DND-41 (cell line): ENCODE measurements at regions not wholly inside any gene's neighbourhood (a gene's known extent, or its start where the extent isn't known, plus 50 kb on each side); places are given as distances from the start of the nearest gene placed in this dataset.
A peak's percentile ranks its signal among the peaks of the same experiment; 100 is the strongest.
"Not testable (repeated sequence)": the region's sequence is repeated elsewhere in the genome, so short reads cannot be mapped to it uniquely, and the experiment has no call there.

Experiments used
- ATAC-seq: fragments of 200-7000 bp; cut with Tn5 transposase; 3 replicates; pipeline ENCODE4 v1.9.1; 2021; ENCODE audit warnings: low read depth; ENCODE audit not compliant: insufficient read depth
- DNase-seq: peaks from one replicate; pipeline ENCODE4 v3.0.0-alpha.2; 2020
- H2AFZ ChIP-seq: 2 replicates; pipeline ENCODE4 v1.6.0; 2012; ENCODE audit warnings: low read depth, low read length
- H3K27ac ChIP-seq: 2 replicates; pipeline ENCODE4 v1.5.1; 2012; ENCODE audit warnings: low read length, inconsistent platforms
- H3K27me3 ChIP-seq: fragments of 200-600 bp; sonication (generic); 2 replicates; pipeline ENCODE4 v1.6.0; 2012; ENCODE audit warnings: low read length, mild to moderate bottlenecking, inconsistent platforms; ENCODE audit not compliant: insufficient read depth, poor library complexity
- H3K36me3 ChIP-seq: 2 replicates; pipeline ENCODE4 v1.5.1; 2012; ENCODE audit warnings: low read length, inconsistent platforms; ENCODE audit not compliant: insufficient read depth
- H3K4me1 ChIP-seq: 2 replicates; pipeline ENCODE4 v1.5.1; 2012; ENCODE audit warnings: mild to moderate bottlenecking, low read length; ENCODE audit not compliant: insufficient read depth
- H3K4me2 ChIP-seq: 2 replicates; pipeline ENCODE4 v1.6.0; 2012; ENCODE audit warnings: mild to moderate bottlenecking, moderate library complexity, low read length, inconsistent platforms; ENCODE audit not compliant: insufficient read depth
- H3K4me3 ChIP-seq, 2 experiments: fragments of 200-600 bp in 1 of 2; shearing (Covaris generic) in 1 of 2; 2 replicates each; pipeline ENCODE4 v1.5.1; 2012 to 2016; ENCODE audit warnings: inconsistent platforms in 2 of 2, low read length in 2 of 2, mild to moderate bottlenecking in 2 of 2, low read depth in 1 of 2, moderate library complexity in 1 of 2
- H3K79me2 ChIP-seq: 2 replicates; pipeline ENCODE4 v1.6.0; 2012; ENCODE audit warnings: low read length, inconsistent platforms; ENCODE audit not compliant: insufficient read depth
- H3K9ac ChIP-seq: 2 replicates; pipeline ENCODE4 v1.6.0; 2012; ENCODE audit warnings: low read depth, mild to moderate bottlenecking, inconsistent platforms, low read length, moderate library complexity
- H3K9me3 ChIP-seq: 2 replicates; pipeline ENCODE4 v1.5.1; 2012; ENCODE audit warnings: low read length, moderate library complexity, mild to moderate bottlenecking, inconsistent platforms; ENCODE audit not compliant: insufficient read depth, severe bottlenecking
- H4K20me1 ChIP-seq: 2 replicates; pipeline ENCODE4 v1.6.0; 2012; ENCODE audit warnings: low read length; ENCODE audit not compliant: insufficient read depth

DNA sequence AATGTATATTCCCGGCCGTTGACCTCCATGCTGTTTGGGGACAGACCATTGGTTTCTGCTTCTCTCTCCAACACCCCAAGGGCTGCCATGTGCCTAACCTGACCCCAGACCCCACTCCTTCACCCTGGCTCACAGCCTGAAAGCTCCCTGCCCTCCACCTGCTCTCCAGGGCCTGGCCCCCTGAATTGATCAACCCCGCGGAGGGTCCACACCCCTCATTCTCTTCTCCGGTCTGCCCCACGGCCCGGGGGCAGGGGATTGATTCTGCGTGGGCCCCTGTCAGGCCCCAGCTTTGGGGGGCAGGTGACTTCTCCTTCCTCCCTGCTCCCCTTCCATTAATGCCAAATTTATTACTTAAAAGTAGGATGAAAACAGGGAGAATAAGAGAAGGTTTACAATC is 113.3 kb downstream of the CRLF3 start:
- not testable (repeated sequence) for H3K27me3 ChIP-seq, ATAC-seq, H3K9me3 ChIP-seq, H3K36me3 ChIP-seq, H2AFZ ChIP-seq, DNase-seq, H3K27ac ChIP-seq
- Histone ChIP-seq H3K4me2 (peak overlapping the region; percentile 67), H3K4me1 (peaks cover 35% of the 10 kb centered on the region), H4K20me1 (peaks cover 41% of the 10 kb centered on the region), H3K4me3 (peak overlapping the region in 1 of 2 experiments; percentile 72; a peak in 2 of 4 replicates), H3K79me2 (peaks cover 65% of the 10 kb centered on the region), H3K9ac (peak overlapping the region; percentile 73; the same call in 1 of the 2 replicates)

- H3K9ac ChIP-seq = peak overlapping the region; percentile 73
- peak overlapping the region; percentile 68 to 72; a peak in 3 of 4 replicates for H3K4me3 ChIP-seq
- H3K27ac ChIP-seq = peak overlapping the region; percentile 35
- peaks cover 60% of the 10 kb centered on the region for H3K79me2 ChIP-seq
- peak overlapping the region; percentile 62; the same call in 1 of the 2 replicates for H2AFZ ChIP-seq
- not testable (repeated sequence) for ATAC-seq, DNase-seq, H3K9me3 ChIP-seq, H3K27me3 ChIP-seq, H3K36me3 ChIP-seq
- H3K4me1 ChIP-seq = peaks cover 35% of the 10 kb centered on the region
- H4K20me1 ChIP-seq = peaks cover 39% of the 10 kb centered on the region
- peak overlapping the region; percentile 67 for H3K4me2 ChIP-seq
These were observed 114.0 kb downstream of the CRLF3 start for GRCh38 chr17:30710276-30711088.

DNA sequence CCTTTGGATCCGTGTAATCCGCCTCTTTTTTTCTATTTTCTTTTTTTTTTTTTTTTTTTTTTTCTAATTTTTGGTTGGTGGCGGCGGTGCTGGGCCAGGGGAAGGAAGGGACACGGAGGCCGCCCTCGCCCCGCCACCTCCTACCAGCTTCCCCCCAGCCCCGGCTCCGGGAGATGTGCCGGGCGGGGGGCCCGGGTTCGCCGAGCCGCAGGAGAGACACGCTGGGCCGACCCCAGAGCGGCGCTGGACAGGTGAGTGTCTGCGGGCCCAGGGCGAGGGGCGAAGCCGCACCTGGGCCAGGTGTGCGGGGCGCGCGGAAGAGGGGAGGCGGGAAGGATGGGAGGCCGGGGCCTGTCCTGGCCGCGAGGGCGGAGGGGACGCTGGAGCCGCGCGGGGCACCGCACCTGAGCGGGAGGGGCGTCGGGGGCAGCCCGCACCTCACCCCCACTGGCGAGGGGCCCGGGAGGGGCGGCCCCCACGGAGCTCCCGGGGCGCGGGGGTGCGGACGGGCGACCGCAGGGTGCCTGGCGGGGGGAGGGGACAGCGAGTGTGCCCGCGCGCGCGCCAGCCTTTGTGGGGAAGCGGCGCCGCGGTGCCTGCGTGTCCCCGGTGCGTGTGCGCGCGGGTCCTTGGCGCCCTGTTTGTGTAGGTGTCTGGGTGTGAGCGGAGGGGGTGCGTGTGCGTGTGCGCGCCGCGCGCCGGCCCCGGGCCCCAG is 114.8 kb downstream of the CRLF3 start:
- Histone ChIP-seq H4K20me1 (peaks cover 35% of the 10 kb centered on the region), H3K9ac (peak overlapping the region; percentile 73), H3K79me2 (peaks cover 53% of the 10 kb centered on the region), H3K4me2 (peak overlapping the region; percentile 67), H2AFZ (peak overlapping the region; percentile 62), H3K27ac (peak overlapping the region; percentile 35; the same call in 1 of the 2 replicates), H3K4me3 (peak overlapping the region; percentile 68 to 72; a peak in 3 of 4 replicates), H3K4me1 (peaks cover 35% of the 10 kb centered on the region)
- DNase-seq = peak; percentile 47
- H3K27me3 ChIP-seq, H3K36me3 ChIP-seq, H3K9me3 ChIP-seq: not testable (repeated sequence)
- ATAC-seq = peak; percentile 22

DNA sequence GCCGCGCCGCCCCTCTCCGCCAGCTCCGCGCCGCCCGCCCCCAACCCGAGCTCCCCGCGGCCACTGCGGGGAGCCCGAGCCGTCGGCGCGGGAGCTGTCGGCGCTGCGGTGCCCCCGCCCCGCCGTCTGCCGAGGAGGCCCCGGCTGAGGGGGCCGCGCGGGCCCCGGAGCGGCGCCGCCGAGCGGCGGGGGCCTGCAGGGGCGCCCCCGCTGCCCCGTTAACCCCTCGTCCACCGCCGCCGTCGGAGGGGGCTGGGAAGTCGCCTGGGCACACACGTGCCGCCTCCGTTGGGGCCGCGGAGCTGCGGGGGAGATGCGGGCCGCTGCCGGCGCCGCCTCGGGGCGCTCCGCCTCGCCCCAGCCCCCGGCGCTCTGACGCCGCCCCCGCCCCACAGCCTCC is 115.4 kb downstream of the CRLF3 start:
- not testable (repeated sequence) for H3K27ac ChIP-seq, ATAC-seq, H3K9me3 ChIP-seq, H3K27me3 ChIP-seq, H3K36me3 ChIP-seq
- peak overlapping the region; percentile 67; the same call in 1 of the 2 replicates for H3K4me2 ChIP-seq
- H2AFZ ChIP-seq = peak overlapping the region; percentile 96; the same call in 1 of the 2 replicates
- DNase-seq = peak; percentile 43
- H4K20me1 ChIP-seq = peaks cover 35% of the 10 kb centered on the region
- peaks cover 46% of the 10 kb centered on the region for H3K79me2 ChIP-seq
- peak overlapping the region; percentile 68 to 72; a peak in 3 of 4 replicates for H3K4me3 ChIP-seq
- H3K9ac ChIP-seq = peak overlapping the region; percentile 73
- H3K4me1 ChIP-seq = peaks cover 35% of the 10 kb centered on the region

DNA sequence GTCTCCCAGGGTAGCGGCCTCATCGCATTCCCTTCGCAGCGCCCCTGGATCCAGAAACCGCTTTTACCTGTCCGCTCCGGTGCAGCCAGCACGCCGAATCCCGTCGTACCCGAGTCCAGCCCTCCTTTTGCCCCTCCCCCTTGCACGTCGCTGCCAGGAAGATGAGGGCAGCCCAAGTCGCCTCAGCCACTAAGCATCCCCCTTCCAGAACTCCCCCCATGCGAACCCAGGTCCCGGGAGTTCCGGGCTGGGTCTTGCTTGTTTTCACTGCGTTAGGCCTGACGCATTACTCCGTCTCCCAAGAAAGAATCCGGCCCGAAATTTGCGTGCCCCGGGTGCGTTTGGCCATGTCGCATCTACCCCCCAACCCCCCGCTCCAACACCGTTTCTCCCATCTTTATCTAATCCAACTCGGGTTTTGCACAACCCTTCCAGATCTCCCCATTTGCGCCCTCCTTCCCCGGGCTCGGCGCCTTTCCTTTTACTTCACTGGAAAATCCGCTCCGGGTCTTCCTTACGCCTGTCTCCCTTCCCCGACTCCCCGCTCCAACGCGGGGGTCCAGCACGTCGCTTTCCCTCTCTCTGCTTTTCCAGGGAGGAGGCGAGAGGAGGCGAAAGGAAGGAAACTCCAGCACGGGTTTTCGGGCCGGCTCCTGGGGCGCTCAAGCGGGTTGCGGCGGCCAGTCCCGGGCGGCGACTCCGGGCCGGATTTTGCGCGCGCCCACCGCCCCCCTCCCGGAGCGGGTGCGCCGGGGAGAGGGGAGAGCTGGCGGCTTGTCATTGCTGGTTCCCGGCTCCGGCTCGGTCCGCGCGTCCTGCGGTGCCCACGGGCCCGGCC is 116.0 kb downstream of the CRLF3 start:
- ATAC-seq = peak; percentile 81

GRCh38 chr17:30707724-30708240 is 116.7 kb downstream of the CRLF3 start:
- H3K9me3 ChIP-seq, H3K36me3 ChIP-seq, H3K27me3 ChIP-seq: not testable (repeated sequence)
- DNase-seq (peak; percentile 51), ATAC-seq (peak; percentile 36; the same call in 2 of the 3 replicates)
- Histone ChIP-seq H2AFZ (peak overlapping the region; percentile 96), H3K79me2 (peaks cover 34% of the 10 kb centered on the region), H3K27ac (peak overlapping the region; percentile 88), H3K4me3 (peak overlapping the region; percentile 46 to 72; a peak in 3 of 4 replicates), H3K4me1 (peaks cover 32% of the 10 kb centered on the region), H4K20me1 (peaks cover 25% of the 10 kb centered on the region), H3K9ac (peak overlapping the region; percentile 73), H3K4me2 (peak overlapping the region; percentile 81)

More for the DNA sequence above, 116.0 kb downstream of the CRLF3 start:
- Histone ChIP-seq H3K9ac (peak overlapping the region; percentile 73), H4K20me1 (peaks cover 31% of the 10 kb centered on the region), H3K4me3 (peak overlapping the region; percentile 46 to 72; a peak in 3 of 4 replicates), H3K27ac (peak overlapping the region; percentile 88), H3K4me1 (peaks cover 33% of the 10 kb centered on the region), H3K4me2 (peak overlapping the region; percentile 81), H3K79me2 (peaks cover 40% of the 10 kb centered on the region), H2AFZ (peak overlapping the region; percentile 96)
- H3K27me3 ChIP-seq, H3K9me3 ChIP-seq, H3K36me3 ChIP-seq: not testable (repeated sequence)
- DNase-seq = peak; percentile 90
